Neural progenitor cell (in vitro differentiated cells): ENCODE measurements at regions not wholly inside any gene's neighbourhood (a gene's known extent, or its start where the extent isn't known, plus 50 kb on each side); places are given as distances from the start of the nearest gene placed in this dataset.

Source experiments
- DNase-seq: peaks from one replicate; pipeline ENCODE4 v3.0.0-alpha.2; 2016; ENCODE audit warnings: low spot score
- H2AFZ ChIP-seq: fragments of 200-600 bp; sonication (generic); replicated peaks from 2 replicates; pipeline ENCODE4 v1.6.1; 2016; ENCODE audit warnings: antibody characterized with exemption
- H3F3A ChIP-seq: fragments of 200-600 bp; sonication (generic); 2 replicates; pipeline ENCODE4 v1.6.1; 2016; ENCODE audit warnings: antibody characterized with exemption, low read depth
- H3K27ac ChIP-seq: fragments of 200-600 bp; sonication (generic); 2 replicates; pipeline ENCODE4 v1.5.1; 2016; ENCODE audit warnings: mild to moderate bottlenecking
- H3K27me3 ChIP-seq: fragments of 200-600 bp; sonication (generic); 2 replicates; pipeline ENCODE4 v1.6.1; 2016; ENCODE audit warnings: mild to moderate bottlenecking, moderate library complexity
- H3K36me3 ChIP-seq: fragments of 200-600 bp; sonication (generic); 2 replicates; pipeline ENCODE4 v1.5.1; 2016
- H3K4me1 ChIP-seq: fragments of 200-600 bp; sonication (generic); 2 replicates; pipeline ENCODE4 v1.6.1; 2016; ENCODE audit warnings: mixed run types
- H3K4me2 ChIP-seq: fragments of 200-600 bp; sonication (generic); 2 replicates; pipeline ENCODE4 v1.6.1; 2016
- H3K4me3 ChIP-seq: fragments of 200-600 bp; sonication (generic); 2 replicates; pipeline ENCODE4 v1.5.1; 2016
- H3K79me2 ChIP-seq: fragments of 200-600 bp; sonication (generic); 2 replicates; pipeline ENCODE4 v1.6.1; 2016; ENCODE audit warnings: low read depth
- H3K9ac ChIP-seq: fragments of 200-600 bp; sonication (generic); 2 replicates; pipeline ENCODE4 v1.6.1; 2016
- H3K9me3 ChIP-seq: fragments of 200-600 bp; sonication (generic); 2 replicates; pipeline ENCODE4 v1.5.1; 2016; ENCODE audit warnings: low read depth
- H4K20me1 ChIP-seq: fragments of 200-600 bp; sonication (generic); 2 replicates; pipeline ENCODE4 v1.6.1; 2016; ENCODE audit warnings: low read depth
- H3K27ac Mint-ChIP-seq: 3 replicates; pipeline ENCODE4 v1.8.0; 2021; ENCODE audit warnings: mixed read lengths
- H3K27me3 Mint-ChIP-seq: 2 replicates; pipeline ENCODE4 v1.8.0; 2022; ENCODE audit warnings: low read depth, mild to moderate bottlenecking, inconsistent platforms, moderate library complexity, mixed read lengths; ENCODE audit not compliant: insufficient read depth
- H3K36me3 Mint-ChIP-seq: 3 replicates; pipeline ENCODE4 v1.8.0; 2021; ENCODE audit warnings: mixed read lengths
- H3K4me1 Mint-ChIP-seq: 3 replicates; pipeline ENCODE4 v1.8.0; 2021; ENCODE audit warnings: mixed read lengths
- H3K4me3 Mint-ChIP-seq: 3 replicates; pipeline ENCODE4 v1.8.0; 2021; ENCODE audit warnings: mild to moderate bottlenecking, moderate library complexity, mixed read lengths
- H3K9me3 Mint-ChIP-seq: 3 replicates; pipeline ENCODE4 v1.8.0; 2020; ENCODE audit warnings: mixed read lengths
- CTCF ChIP-seq: fragments of 200-600 bp; sonication (generic); IDR thresholded peaks from 2 replicates; pipeline ENCODE4 v1.5.1; 2017; ENCODE audit warnings: antibody characterized with exemption, mild to moderate bottlenecking
- EZH2 ChIP-seq: fragments of 200-600 bp; sonication (generic); IDR thresholded peaks from 2 replicates; pipeline ENCODE4 v1.6.1; 2017; ENCODE audit warnings: antibody characterized with exemption, mild to moderate bottlenecking, moderate library complexity
- EZH2phosphoT487 ChIP-seq: fragments of 200-600 bp; sonication (generic); IDR thresholded peaks from 2 replicates; pipeline ENCODE4 v1.6.1; 2017; ENCODE audit warnings: antibody characterized with exemption

GRCh38 chr5:119899981-119900380 lies 270.6 kb downstream of the FAM170A start:
- H3K4me3 ChIP-seq = no peak overlapping the region
- H3K9ac ChIP-seq = no peak overlapping the region
- no peaks in the 10 kb centered on the region for H3K9me3 ChIP-seq
- H3K36me3 Mint-ChIP-seq = no peaks in the 10 kb centered on the region
- peaks cover 14% of the 10 kb centered on the region for H3K4me1 ChIP-seq
- no peaks in the 10 kb centered on the region for H3K9me3 Mint-ChIP-seq
- TF ChIP-seq EZH2phosphoT487 (no peak), EZH2 (no peak), CTCF (no peak)
- no peak overlapping the region for H3K27ac Mint-ChIP-seq
- no peaks in the 10 kb centered on the region for H3K27me3 ChIP-seq
- no peak overlapping the region for H3K4me2 ChIP-seq
- H3K4me3 Mint-ChIP-seq = no peak overlapping the region
- H2AFZ ChIP-seq = peak overlapping the region; percentile 16
- H4K20me1 ChIP-seq = no peaks in the 10 kb centered on the region
- peaks cover 14% of the 10 kb centered on the region for H3K4me1 Mint-ChIP-seq
- H3K27me3 Mint-ChIP-seq = no peaks in the 10 kb centered on the region
- H3K36me3 ChIP-seq = no peaks in the 10 kb centered on the region
- no peak for DNase-seq
- H3K27ac ChIP-seq = no peak overlapping the region
- peaks cover 15% of the 10 kb centered on the region for H3F3A ChIP-seq
- no peaks in the 10 kb centered on the region for H3K79me2 ChIP-seq

GRCh38 chr5:119902593-119902992 lies 273.2 kb downstream of the FAM170A start:
- Mint-ChIP-seq H3K27me3 (no peaks in the 10 kb centered on the region), H3K27ac (no peak overlapping the region), H3K4me3 (no peak overlapping the region), H3K9me3 (peaks cover 6% of the 10 kb centered on the region), H3K4me1 (peaks cover 4% of the 10 kb centered on the region), H3K36me3 (no peaks in the 10 kb centered on the region)
- no peak overlapping the region for H2AFZ ChIP-seq
- DNase-seq = no peak
- H3K4me1 ChIP-seq = peaks cover 1% of the 10 kb centered on the region
- H4K20me1 ChIP-seq = no peaks in the 10 kb centered on the region
- H3F3A ChIP-seq = peaks cover 4% of the 10 kb centered on the region
- H3K4me3 ChIP-seq = no peak overlapping the region
- H3K36me3 ChIP-seq = no peaks in the 10 kb centered on the region
- no peaks in the 10 kb centered on the region for H3K27me3 ChIP-seq
- no peak overlapping the region for H3K4me2 ChIP-seq
- H3K79me2 ChIP-seq = no peaks in the 10 kb centered on the region
- no peaks in the 10 kb centered on the region for H3K9me3 ChIP-seq
- H3K9ac ChIP-seq = no peak overlapping the region
- no peak overlapping the region for H3K27ac ChIP-seq
- TF ChIP-seq EZH2phosphoT487 (no peak), CTCF (no peak), EZH2 (no peak)

GRCh38 chr5:119913425-119913824 lies 284.1 kb downstream of the FAM170A start:
- Histone ChIP-seq H3K79me2 (no peaks in the 10 kb centered on the region), H3K4me1 (no peaks in the 10 kb centered on the region), H3K4me3 (no peak overlapping the region), H3K27ac (no peak overlapping the region), H3K27me3 (no peaks in the 10 kb centered on the region), H3F3A (no peaks in the 10 kb centered on the region), H3K36me3 (no peaks in the 10 kb centered on the region), H3K9me3 (no peaks in the 10 kb centered on the region), H2AFZ (peak overlapping the region; percentile 43), H3K4me2 (no peak overlapping the region), H3K9ac (no peak overlapping the region), H4K20me1 (no peaks in the 10 kb centered on the region)
- Mint-ChIP-seq H3K36me3 (no peaks in the 10 kb centered on the region), H3K27me3 (no peaks in the 10 kb centered on the region), H3K4me3 (no peak overlapping the region), H3K27ac (peak overlapping the region; percentile 85), H3K9me3 (peaks cover 9% of the 10 kb centered on the region), H3K4me1 (peaks cover 9% of the 10 kb centered on the region)
- no peak for DNase-seq
- TF ChIP-seq CTCF (no peak), EZH2 (no peak), EZH2phosphoT487 (no peak)
